Right atrium auricular region (tissue), 2 donors: ENCODE measurements at regions not wholly inside any gene's neighbourhood (a gene's known extent, or its start where the extent isn't known, plus 50 kb on each side); places are given as distances from the start of the nearest gene placed in this dataset.
"Not testable (repeated sequence)": the region's sequence is repeated elsewhere in the genome, so short reads cannot be mapped to it uniquely, and the experiment has no call there.

Experiments used
- DNase-seq: peaks from one replicate; pipeline ENCODE4 v3.0.0-alpha.2; 2019; ENCODE audit warnings: low spot score
- H3K27ac ChIP-seq, 2 donors: fragments of 200-600 bp; sonication (generic); 1 replicate in 1 of 2; 2 replicates in 1 of 2; pipeline ENCODE4 v1.5.1; 2016 to 2019
- H3K27me3 ChIP-seq, 2 donors: fragments of 200-600 bp; sonication (generic); one replicate each; pipeline versions ENCODE4 v1.5.1 to v1.6.0; 2017 to 2019
- H3K36me3 ChIP-seq: fragments of 200-600 bp; sonication (generic); one replicate; pipeline ENCODE4 v1.5.1; 2016
- H3K4me1 ChIP-seq, 2 donors: fragments of 200-600 bp; sonication (generic); one replicate each; pipeline versions ENCODE4 v1.5.1 to v1.6.0; 2017 to 2019
- H3K4me3 ChIP-seq, 2 donors: fragments of 200-600 bp; sonication (generic); 1 replicate in 1 of 2; 2 replicates in 1 of 2; pipeline ENCODE4 v1.5.1; 2017 to 2019; ENCODE audit warnings: mild to moderate bottlenecking in 1 of 2, moderate library complexity in 1 of 2
- H3K9me3 ChIP-seq, 2 donors: fragments of 200-600 bp; sonication (generic); one replicate each; pipeline ENCODE4 v1.5.1; 2019
- CTCF ChIP-seq, 2 donors: fragments of 200-600 bp; sonication (generic); IDR thresholded peaks; one replicate each; pipeline ENCODE4 v1.5.1; 2019; ENCODE audit warnings: antibody characterized with exemption in 2 of 2

- Histone ChIP-seq H3K9me3 (no peaks in the 10 kb centered on the region), H3K27me3 (no peaks in the 10 kb centered on the region), H3K4me3 (no peak overlapping the region), H3K36me3 (no peaks in the 10 kb centered on the region), H3K27ac (no peak overlapping the region), H3K4me1 (peaks cover 0 to 4% of the 10 kb centered on the region in 2 donors)
- no peak for DNase-seq
- TF ChIP-seq CTCF (IDR thresholded peaks at IDR 0.05): no peak
Measured at GRCh38 chr1:87403061-87403820, 74.6 kb downstream of the LMO4 start.

- DNase-seq: no peak
- no peak for TF ChIP-seq CTCF (IDR thresholded peaks at IDR 0.05)
- Histone ChIP-seq H3K36me3 (no peaks in the 10 kb centered on the region), H3K4me1 (peaks cover 0 to 4% of the 10 kb centered on the region in 2 donors), H3K27me3 (no peaks in the 10 kb centered on the region), H3K4me3 (no peak overlapping the region), H3K9me3 (no peaks in the 10 kb centered on the region), H3K27ac (no peak overlapping the region)
Measured at GRCh38 chr1:87404296-87404695, 75.6 kb downstream of the LMO4 start.

GRCh38 chr1:87408665-87409248 lies 80.1 kb downstream of the LMO4 start:
- no peaks in the 10 kb centered on the region for H3K36me3 ChIP-seq
- H3K4me1 ChIP-seq: peaks cover 0 to 4% of the 10 kb centered on the region in 2 donors
- H3K4me3 ChIP-seq: no peak overlapping the region
- TF ChIP-seq CTCF (IDR thresholded peaks at IDR 0.05): no peak
- no peak for DNase-seq
- H3K27ac ChIP-seq: no peak overlapping the region
- H3K27me3 ChIP-seq: no peaks in the 10 kb centered on the region
- H3K9me3 ChIP-seq: no peaks in the 10 kb centered on the region

- Histone ChIP-seq H3K36me3 (no peaks in the 10 kb centered on the region), H3K27ac (no peak overlapping the region), H3K9me3 (no peaks in the 10 kb centered on the region), H3K4me3 (no peak overlapping the region), H3K27me3 (no peaks in the 10 kb centered on the region), H3K4me1 (peaks cover 0 to 4% of the 10 kb centered on the region in 2 donors)
- no peak for DNase-seq
- no peak for TF ChIP-seq CTCF (IDR thresholded peaks at IDR 0.05)
Measured at GRCh38 chr1:87410776-87411480, 82.2 kb downstream of the LMO4 start.

DNA sequence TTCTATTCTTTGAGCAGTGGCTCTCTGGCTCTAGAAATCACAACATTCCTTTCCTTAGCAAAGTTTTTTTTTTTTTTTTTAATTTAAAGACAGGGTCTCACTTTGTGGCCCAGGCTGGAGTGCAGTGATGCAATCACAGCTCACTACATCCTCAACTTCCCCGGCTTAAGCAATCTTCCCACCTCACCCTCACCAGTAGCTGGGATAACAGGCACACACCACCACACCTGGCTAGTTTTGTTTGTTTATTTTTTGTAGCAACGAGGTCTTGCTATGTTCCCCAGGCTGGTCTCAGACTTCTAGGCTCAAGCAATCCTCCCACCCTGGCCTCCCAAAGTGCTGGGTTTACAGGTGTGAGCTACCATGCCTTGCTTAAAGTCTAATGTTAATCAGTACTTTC lies 85.2 kb downstream of the LMO4 start:
- H3K36me3 ChIP-seq, H3K27ac ChIP-seq, H3K4me1 ChIP-seq, DNase-seq, H3K9me3 ChIP-seq, H3K4me3 ChIP-seq, H3K27me3 ChIP-seq: not testable (repeated sequence)

DNA sequence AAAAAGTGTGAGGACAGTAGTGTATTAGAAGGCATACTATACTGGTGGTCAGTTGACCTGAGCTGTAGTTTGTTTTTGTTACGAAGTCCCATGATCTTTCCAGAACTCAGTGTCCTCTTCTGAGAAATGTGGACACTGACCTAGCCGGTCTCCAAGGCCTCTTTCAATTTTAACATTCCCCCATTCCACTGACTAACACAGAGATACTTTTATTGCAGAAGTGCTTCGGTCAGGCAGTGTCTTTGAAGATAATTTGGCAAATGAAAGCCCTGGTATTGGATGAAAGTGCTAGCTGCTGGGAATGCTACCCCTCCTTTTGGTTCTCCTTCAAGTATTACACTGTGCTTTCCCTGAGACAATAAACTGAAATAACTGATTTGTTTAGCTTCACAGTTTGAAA lies 89.4 kb downstream of the LMO4 start:
- H3K27ac ChIP-seq: peak overlapping the region in 1 of 2 donors; percentile 7
- H3K36me3 ChIP-seq: no peaks in the 10 kb centered on the region
- H3K9me3 ChIP-seq: no peaks in the 10 kb centered on the region
- TF ChIP-seq CTCF (IDR thresholded peaks at IDR 0.05): no peak
- H3K27me3 ChIP-seq: no peaks in the 10 kb centered on the region
- no peak for DNase-seq
- H3K4me3 ChIP-seq: no peak overlapping the region
- no peaks in the 10 kb centered on the region for H3K4me1 ChIP-seq
